ENCODE measurements at regions not wholly inside any gene's neighbourhood (a gene's known extent, or its start where the extent isn't known, plus 50 kb on each side); places are given as distances from the start of the nearest gene placed in this dataset.

DNA sequence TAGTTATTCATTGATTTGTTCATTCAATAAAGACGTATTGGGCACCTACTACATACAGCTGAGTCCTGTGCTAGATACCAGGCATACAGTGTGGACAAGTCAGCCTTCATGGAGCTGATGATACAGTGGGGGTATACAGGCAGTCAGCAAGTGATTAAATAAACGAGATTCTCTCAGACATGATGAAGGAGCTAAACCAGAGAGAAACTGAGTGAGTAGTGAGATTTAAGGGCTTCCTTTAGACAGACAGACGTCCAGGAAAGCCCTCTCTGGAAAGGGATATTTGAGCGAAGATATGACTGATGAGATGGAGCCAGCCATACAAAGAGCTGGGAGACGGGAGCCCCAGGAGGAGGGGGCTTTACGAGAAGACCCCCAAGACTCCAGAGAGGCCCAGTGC lies 122.6 kb upstream of the MYCN start:
- Histone ChIP-seq H4K20me1 (ENCODE audit: insufficient read depth) (no peaks in the 10 kb centered on the region), H3K4me3 (IDR thresholded peaks at IDR 0.05; ENCODE audit: insufficient read depth, low read depth, low read length) (no peak overlapping the region), H2AFZ (ENCODE audit: low read depth) (no peak overlapping the region), H3K4me1 (ENCODE audit: low read depth, poor library complexity, severe bottlenecking) (no peaks in the 10 kb centered on the region), H3K4me2 (no peak overlapping the region), H3K27me3 (ENCODE audit: insufficient read depth, low read depth) (no peaks in the 10 kb centered on the region), H3K79me2 (ENCODE audit: insufficient read depth, low read depth) (no peaks in the 10 kb centered on the region), H3K9ac (no peak overlapping the region), H3K27ac (no peak overlapping the region), H3K36me3 (ENCODE audit: insufficient read depth) (no peaks in the 10 kb centered on the region)
- TF ChIP-seq, protein P1, sequence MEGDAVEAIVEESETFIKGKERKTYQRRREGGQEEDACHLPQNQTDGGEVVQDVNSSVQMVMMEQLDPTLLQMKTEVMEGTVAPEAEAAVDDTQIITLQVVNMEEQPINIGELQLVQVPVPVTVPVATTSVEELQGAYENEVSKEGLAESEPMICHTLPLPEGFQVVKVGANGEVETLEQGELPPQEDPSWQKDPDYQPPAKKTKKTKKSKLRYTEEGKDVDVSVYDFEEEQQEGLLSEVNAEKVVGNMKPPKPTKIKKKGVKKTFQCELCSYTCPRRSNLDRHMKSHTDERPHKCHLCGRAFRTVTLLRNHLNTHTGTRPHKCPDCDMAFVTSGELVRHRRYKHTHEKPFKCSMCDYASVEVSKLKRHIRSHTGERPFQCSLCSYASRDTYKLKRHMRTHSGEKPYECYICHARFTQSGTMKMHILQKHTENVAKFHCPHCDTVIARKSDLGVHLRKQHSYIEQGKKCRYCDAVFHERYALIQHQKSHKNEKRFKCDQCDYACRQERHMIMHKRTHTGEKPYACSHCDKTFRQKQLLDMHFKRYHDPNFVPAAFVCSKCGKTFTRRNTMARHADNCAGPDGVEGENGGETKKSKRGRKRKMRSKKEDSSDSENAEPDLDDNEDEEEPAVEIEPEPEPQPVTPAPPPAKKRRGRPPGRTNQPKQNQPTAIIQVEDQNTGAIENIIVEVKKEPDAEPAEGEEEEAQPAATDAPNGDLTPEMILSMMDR (conservative IDR thresholded peaks at IDR 0.05; ENCODE audit: low read depth, low read length): no peak

DNA sequence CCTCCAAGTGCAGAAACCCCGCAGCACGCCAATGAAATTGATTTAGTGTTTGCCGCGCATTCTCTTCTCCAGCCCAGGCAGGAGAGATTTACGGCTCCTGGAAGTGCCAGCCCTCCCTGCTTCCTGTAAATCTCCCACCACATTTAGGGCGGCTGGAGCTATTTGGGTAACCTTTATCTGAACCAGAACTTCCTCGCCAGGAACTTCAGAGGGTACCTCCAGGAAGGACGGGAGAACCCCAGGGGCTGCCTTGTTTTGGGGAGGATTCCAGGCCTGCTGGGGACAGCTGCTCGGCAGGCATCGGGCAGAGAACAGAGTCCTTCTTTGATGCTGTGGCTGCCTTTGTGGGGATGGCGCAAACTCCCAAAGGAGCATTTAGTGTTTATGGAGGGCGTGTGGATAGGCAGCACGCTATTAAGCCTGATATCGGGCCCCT lies 122.0 kb upstream of the MYCN start:
- no peaks in the 10 kb centered on the region for H3K27me3 ChIP-seq (ENCODE audit: insufficient read depth, low read depth)
- no peak overlapping the region for H2AFZ ChIP-seq (ENCODE audit: low read depth)
- H3K27ac ChIP-seq: no peak overlapping the region
- H3K9ac ChIP-seq: no peak overlapping the region
- H4K20me1 ChIP-seq (ENCODE audit: insufficient read depth): no peaks in the 10 kb centered on the region
- TF ChIP-seq, protein P1 (conservative IDR thresholded peaks at IDR 0.05; ENCODE audit: low read depth, low read length): no peak
- H3K79me2 ChIP-seq (ENCODE audit: insufficient read depth, low read depth): no peaks in the 10 kb centered on the region
- no peaks in the 10 kb centered on the region for H3K36me3 ChIP-seq (ENCODE audit: insufficient read depth)
- H3K4me1 ChIP-seq (ENCODE audit: low read depth, poor library complexity, severe bottlenecking): no peaks in the 10 kb centered on the region
- H3K4me2 ChIP-seq: no peak overlapping the region
- H3K4me3 ChIP-seq (IDR thresholded peaks at IDR 0.05; ENCODE audit: insufficient read depth, low read depth, low read length): no peak overlapping the region

DNA sequence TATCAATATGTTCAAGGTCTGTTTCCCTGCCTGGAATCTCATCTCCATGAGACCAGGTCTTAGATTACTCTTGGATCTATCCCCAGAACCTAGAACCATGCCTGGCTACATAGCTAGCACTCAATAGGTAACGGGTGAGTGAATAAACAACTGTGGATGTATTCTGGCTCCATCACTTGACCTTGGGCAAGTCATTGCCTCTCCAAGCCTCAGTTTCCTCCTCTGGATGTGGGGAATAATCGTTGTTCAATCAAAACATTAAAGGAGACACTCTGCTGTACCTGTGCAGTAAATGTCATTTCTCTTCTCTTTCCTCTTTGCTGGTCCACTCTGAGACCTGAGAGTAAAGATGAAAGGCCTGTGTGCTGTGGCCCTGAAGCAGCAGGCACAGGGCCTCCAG lies 121.5 kb upstream of the MYCN start:
- Histone ChIP-seq H3K27ac (no peak overlapping the region), H2AFZ (ENCODE audit: low read depth) (no peak overlapping the region), H3K4me1 (ENCODE audit: low read depth, poor library complexity, severe bottlenecking) (no peaks in the 10 kb centered on the region), H4K20me1 (ENCODE audit: insufficient read depth) (no peaks in the 10 kb centered on the region), H3K79me2 (ENCODE audit: insufficient read depth, low read depth) (no peaks in the 10 kb centered on the region), H3K4me3 (IDR thresholded peaks at IDR 0.05; ENCODE audit: insufficient read depth, low read depth, low read length) (no peak overlapping the region), H3K9ac (no peak overlapping the region), H3K4me2 (no peak overlapping the region), H3K36me3 (ENCODE audit: insufficient read depth) (no peaks in the 10 kb centered on the region), H3K27me3 (ENCODE audit: insufficient read depth, low read depth) (no peaks in the 10 kb centered on the region)
- TF ChIP-seq, protein P1 (conservative IDR thresholded peaks at IDR 0.05; ENCODE audit: low read depth, low read length): no peak

DNA sequence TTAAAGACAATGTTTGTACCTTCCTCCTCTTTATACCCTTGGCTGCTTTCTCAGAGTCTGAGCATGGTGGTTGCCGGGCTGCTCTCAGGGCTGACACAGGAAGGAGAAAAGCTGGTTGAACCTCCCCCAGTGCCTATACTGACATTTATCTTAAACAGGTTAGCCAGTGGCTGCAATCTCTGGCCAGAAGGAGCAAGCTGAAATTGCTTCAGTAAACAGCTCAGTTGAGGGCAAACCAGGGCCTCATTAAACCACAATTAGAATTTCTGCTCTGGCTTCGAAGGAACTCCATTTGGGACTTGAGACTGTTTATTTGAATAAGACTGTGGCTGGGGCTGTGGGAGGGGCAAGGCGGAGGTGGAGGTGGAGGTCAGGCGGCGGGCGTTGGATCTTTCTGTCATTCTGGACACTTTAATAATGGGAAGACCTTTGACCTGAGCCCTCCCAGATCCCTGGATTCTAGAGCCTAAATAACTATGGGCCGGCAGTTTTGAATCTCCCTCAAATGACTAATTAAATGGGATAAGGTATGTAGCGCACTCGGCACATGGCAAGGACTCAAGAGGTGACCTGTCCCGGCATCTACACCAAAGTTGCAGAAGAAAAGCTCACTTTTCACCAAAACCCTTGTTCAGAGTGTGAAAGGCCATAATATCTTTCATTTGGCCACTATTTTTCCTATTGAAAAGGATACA lies 120.6 kb upstream of the MYCN start:
- no peak overlapping the region for H2AFZ ChIP-seq (ENCODE audit: low read depth)
- H3K4me1 ChIP-seq (ENCODE audit: low read depth, poor library complexity, severe bottlenecking): no peaks in the 10 kb centered on the region
- TF ChIP-seq, protein P1 (conservative IDR thresholded peaks at IDR 0.05; ENCODE audit: low read depth, low read length): no peak
- H3K27ac ChIP-seq: no peak overlapping the region
- no peaks in the 10 kb centered on the region for H3K36me3 ChIP-seq (ENCODE audit: insufficient read depth)
- H3K79me2 ChIP-seq (ENCODE audit: insufficient read depth, low read depth): no peaks in the 10 kb centered on the region
- H3K4me2 ChIP-seq: no peak overlapping the region
- H3K9ac ChIP-seq: no peak overlapping the region
- H4K20me1 ChIP-seq (ENCODE audit: insufficient read depth): no peaks in the 10 kb centered on the region
- H3K4me3 ChIP-seq (IDR thresholded peaks at IDR 0.05; ENCODE audit: insufficient read depth, low read depth, low read length): no peak overlapping the region
- H3K27me3 ChIP-seq (ENCODE audit: insufficient read depth, low read depth): no peaks in the 10 kb centered on the region

Measured in KMS-11 (cell line).